NCI-H774 (cell line): ENCODE measurements at regions not wholly inside any gene's neighbourhood (a gene's known extent, or its start where the extent isn't known, plus 50 kb on each side); places are given as distances from the start of the nearest gene placed in this dataset.
A peak's percentile ranks its signal among the peaks of the same experiment; 100 is the strongest.

Source experiments
- DNase-seq: peaks from one replicate; lab custom pipeline; 2025; lab: John Stamatoyannopoulos, UW

DNA sequence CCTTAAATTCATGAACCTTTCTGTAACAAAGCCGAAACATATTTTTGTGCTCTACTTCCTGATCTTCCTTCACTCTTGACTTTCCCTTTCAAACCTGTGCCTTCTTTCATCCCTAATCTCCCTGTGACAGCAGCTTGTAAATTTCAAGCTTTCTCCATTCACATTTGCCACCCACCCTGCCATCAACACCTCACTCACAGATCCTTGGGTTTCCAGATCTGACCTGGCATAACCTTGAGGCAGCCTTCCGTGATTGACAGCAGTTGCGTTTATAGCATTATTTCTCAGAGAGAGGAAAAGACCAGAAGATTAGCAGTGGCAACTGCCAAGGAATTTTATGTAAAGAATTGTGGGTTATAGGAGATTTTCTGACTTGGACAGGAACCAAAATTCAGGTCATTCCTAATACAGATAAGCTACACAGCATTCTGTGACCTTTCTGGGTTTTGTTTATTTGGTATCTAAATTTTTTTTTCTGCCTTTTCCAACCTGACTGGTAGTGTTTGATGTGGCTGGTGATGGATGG is 260.0 kb downstream of the NR2F1-AS1 start:
- DNase-seq: no peak

DNA sequence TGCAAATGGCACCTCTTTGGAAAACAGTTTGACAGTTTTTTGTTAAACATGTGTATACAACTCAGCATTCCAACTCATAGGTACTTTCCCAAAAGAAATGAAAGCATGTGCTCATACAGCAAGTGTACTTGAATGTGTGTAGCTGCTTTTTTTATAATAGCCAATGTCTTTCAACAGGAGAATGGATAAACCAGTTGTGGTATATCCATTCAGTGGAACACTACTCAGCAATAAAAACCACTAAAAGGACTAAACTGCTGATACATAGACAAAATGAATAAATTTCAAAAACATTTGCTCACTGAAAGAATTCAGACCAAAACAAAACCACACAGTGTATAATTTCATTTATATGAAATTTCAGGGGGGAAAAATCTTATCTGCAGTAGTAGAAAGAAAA is 267.3 kb downstream of the NR2F1-AS1 start:
- no peak for DNase-seq

GRCh38 chr5:93311881-93312280 is 269.1 kb downstream of the NR2F1-AS1 start:
- DNase-seq: no peak

DNA sequence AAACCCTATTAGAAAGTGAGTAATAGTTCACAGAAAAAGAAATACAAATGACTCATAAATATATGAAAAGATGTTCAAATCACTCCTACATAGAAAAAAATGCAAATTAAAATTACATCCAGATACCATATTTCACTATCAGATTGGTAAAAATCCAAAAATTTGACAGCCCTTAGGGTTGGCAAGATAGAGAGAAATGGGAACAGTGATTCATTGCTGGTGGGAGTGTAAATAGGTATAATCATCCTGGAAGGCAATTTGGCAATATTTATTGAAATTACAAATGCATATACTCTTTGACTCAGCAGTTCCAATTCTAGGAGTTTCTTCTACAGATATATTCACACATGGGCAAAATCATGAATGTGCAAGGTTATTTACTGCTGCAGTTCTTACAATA is 273.5 kb downstream of the NR2F1-AS1 start:
- DNase-seq: no peak

DNA sequence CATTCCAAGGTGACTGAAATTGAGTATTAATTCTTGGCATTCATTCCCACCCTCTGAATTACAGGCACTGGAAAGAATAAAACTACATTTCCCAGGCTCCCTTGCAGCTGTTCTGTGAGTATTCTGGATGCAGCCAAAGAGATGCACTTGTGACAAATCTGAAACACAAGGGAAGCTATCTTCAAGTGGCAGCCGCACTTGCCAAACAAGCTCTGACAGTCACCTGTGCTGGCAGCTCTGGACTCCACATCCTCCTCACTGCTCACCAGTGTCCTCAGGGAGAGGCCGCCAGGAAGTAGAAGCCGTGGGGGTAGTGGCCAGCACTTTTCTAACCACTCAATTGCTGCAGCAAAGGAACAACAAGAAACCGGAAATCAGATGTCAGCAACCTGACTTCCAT is 275.0 kb downstream of the NR2F1-AS1 start:
- DNase-seq: no peak

DNA sequence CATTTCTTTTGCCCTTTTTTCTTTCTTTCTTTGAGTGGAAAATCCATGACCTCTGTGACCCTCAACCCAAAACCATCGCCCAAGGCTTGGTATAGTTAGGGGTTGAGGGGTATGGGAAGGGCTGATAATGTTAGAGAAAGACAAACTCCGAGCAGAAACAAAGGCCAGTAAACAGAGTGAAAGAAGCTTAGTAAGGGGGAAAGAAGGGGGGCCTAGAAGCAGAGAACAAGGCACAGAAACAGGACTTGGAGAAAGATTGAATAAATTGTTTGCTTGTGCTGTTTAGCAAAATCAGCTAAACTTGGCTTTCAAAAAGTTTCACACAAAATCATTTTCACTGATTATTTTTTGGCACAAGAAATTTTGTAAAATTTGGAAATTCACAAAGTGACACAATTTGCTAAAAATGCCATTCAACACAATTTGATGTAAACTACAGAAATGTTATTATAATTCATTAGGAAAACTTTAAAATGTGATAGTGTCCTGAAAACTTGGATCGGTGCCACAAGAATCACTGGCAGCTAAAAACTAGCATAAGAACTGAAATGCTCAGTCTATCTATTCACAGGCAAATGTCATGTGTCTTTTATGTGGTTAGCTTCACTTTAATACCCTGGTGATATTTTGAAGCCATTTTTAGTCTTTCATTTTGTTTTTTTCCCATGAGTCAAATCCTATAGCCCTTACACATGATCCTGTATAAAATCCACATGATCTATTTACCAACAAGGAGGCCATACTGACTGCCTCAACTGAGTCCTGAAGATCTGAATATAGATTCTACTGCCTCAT is 276.4 kb downstream of the NR2F1-AS1 start:
- DNase-seq: no peak

DNA sequence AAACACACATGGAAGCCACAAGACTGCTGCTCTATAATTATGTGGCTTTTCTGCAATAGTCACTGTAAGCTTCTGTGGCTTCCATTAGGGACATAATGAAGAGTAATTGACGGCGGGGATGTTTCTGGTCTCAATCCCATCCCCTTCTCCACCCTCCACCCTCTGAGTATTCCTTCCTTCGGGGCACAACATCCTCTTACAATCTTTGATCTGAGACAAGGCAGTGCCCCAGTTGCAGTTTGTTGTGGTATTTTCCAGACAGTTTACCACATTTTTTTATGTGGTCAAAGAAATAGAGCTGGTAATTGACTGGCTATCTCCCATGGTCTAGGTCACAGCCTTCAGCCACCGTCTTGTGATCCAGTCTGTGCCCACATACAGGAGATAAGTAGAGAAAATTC is 277.7 kb downstream of the NR2F1-AS1 start:
- no peak for DNase-seq

DNA sequence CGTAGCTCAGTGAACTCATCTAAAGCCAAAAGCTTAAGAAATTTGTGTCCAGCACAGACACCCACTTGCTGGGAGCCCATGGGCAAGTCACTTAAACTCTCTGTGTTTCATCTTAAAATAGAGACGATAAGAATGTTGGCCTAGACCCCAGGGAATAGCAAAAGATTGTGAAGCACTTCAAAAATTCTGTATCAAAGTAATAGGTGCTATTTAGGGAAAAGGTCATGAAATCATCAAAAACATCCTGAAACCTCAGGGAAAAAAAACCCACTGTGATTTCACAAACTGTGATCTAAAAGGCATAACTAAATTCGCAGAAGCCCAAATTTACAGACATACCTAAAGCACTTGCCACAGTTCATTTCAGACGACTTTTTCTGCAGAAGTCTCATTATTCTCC is 278.3 kb downstream of the NR2F1-AS1 start:
- DNase-seq: no peak

DNA sequence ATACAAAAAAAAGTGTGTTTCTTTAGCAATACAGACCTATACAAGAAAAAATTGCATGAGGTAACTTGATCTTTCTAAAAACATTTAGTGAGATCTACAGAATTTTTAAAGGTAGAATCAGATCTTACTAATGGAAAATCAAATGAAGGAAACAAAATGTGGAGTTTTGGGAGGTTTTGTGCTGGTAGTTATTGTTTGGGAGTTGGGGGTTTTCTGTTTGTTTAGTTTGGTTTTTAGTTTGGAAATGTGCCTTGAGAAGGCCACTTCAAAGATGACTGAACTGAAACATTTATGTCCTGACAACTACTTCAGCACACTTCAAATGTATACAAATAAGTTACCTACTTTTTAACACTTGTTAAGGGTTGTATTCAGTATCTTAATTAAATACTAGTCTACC is 280.1 kb downstream of the NR2F1-AS1 start:
- no peak for DNase-seq

GRCh38 chr5:93300309-93300923 is 280.6 kb downstream of the NR2F1-AS1 start:
- DNase-seq: no peak

GRCh38 chr5:93299681-93300308 is 281.2 kb downstream of the NR2F1-AS1 start:
- DNase-seq: no peak

DNA sequence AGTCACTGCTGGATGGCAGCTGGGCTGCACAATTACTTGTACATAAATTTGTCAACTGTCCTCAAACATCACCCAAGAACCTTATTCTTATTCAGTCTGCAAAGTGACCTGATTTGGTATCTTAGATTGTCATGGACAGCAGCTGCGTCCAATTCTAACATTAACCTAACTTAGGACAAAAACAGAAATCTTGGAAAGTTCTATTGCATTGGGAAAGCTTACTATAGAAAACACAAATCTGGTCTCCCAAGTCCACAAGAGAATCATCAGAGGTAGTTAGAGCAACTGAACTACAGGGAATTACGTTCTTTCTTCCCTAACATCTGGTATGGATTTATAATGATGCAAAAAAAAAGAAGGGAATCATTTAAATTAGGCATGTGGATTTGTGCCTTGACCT is 283.9 kb downstream of the NR2F1-AS1 start:
- DNase-seq: no peak

- DNase-seq: no peak
Observed at GRCh38 chr5:93296338-93296737, 284.7 kb downstream of the NR2F1-AS1 start.

- no peak for DNase-seq
Observed at GRCh38 chr5:93294996-93295395, 286.0 kb downstream of the NR2F1-AS1 start.

- no peak for DNase-seq
Observed at GRCh38 chr5:93294199-93294598, 286.8 kb downstream of the NR2F1-AS1 start.

DNA sequence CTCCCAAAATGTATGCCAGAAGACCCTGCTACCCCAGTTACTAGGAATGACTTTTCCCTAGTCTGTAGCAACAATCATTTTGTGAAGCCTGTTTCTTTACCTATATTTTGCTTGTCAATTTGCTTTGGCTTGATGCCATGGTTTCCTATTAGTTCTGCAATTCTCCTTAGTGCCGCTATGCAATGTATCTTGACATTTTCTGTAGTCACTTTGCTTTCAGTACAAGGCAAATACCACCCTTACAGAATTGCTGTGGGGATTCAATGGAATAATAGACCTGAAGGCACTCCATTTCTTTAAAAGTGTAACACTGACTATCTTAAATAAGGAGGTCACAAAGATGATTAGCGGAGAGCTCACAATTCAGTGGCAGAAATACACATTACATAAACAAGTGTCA is 291.1 kb downstream of the NR2F1-AS1 start:
- no peak for DNase-seq

- DNase-seq: no peak
Observed at GRCh38 chr5:93285461-93285860, 295.6 kb downstream of the NR2F1-AS1 start.

DNA sequence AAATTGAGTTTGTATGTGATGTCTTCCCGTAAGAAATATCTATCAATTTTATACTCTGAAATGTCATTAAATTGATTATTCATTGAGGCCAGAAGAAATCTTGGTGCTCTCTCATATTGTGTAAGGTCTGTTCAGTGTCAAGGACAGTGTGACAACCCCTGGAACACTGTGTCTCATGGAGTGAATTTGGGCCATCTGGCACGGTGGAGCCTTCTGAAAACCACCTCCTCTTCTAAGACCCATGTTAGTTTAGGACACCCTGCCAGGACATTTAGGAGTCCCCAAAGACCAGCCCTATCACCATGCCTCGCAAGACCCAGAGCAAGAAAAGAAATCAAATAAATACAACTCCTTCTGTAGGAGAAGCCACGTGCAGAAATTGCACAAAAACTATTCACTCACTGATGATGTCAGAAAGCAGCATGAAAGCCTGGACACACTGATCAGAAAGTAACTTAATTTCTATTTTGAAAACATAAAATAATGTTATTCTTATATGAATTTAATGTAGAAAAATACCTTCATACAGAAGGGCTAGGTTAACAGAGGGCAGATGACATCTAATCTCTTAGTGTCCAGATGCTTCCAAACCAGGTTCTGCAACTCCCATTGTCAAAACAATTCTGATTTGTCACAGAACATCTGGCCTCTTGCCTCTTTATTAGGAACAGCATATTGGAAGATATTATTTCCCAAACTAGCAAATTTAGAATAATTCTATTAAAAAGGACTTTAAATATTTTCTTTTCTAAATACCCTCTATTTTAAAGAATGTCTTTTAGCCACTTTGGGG is 298.8 kb downstream of the NR2F1-AS1 start:
- DNase-seq: no peak

- DNase-seq: peak; percentile 50
Observed at GRCh38 chr5:93280518-93280917, 300.5 kb downstream of the NR2F1-AS1 start.

DNA sequence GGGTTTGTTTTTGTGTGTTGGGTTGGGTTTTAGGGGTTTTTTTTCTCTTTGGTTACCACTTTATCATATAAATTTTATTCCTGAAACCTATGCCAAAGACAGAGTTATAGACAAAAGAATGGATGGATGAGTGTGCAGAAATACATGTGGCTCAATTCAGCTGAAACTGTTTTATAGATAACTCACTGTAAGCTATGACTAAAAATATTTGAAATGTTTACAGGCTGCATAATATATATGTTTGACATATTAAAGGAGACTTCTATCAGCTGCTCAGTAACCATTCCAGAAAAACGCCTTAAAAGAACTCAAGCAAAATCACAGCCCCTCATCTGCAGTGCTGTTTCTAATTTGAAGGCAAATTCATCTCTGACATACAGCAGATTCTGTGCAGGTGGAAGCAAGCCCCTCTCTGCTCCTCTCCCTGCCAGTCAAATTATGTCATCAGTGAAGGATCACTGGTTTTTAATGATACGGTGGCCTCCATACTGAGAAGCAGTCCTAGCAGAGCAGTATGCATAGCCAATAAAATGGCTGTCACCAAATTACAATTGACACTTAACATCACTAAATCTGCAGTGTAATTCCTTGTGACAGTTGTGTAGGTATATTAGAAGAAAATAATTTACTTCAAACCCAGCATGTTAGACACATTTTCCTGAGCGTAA is 301.6 kb downstream of the NR2F1-AS1 start:
- no peak for DNase-seq

- no peak for DNase-seq
Observed at GRCh38 chr5:93278896-93279295, 302.1 kb downstream of the NR2F1-AS1 start.

DNA sequence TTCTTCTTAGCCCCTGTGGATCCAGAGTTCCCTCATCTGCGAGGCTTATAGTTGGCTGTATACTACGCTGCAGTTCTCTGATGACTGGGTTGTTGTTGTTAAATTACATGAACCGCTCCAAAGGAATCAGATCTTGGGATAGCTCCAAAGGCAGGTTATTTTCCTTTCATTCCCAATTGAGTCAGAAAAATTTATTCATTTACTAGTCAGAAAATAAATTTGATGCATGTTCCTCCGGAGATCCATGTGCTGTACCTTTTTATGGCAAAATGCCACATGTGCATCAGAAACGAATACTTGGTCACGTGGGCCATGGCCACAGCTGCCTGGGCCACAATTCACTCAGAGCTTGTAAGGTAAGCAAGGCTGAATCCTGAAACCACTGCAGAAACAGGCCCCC is 304.0 kb downstream of the NR2F1-AS1 start:
- no peak for DNase-seq
